ENCODE measurements at regions not wholly inside any gene's neighbourhood (a gene's known extent, or its start where the extent isn't known, plus 50 kb on each side); places are given as distances from the start of the nearest gene placed in this dataset.
"Not testable (repeated sequence)": the region's sequence is repeated elsewhere in the genome, so short reads cannot be mapped to it uniquely, and the experiment has no call there.

- not testable (repeated sequence) for TF ChIP-seq POLR2A (IDR thresholded peaks at IDR 0.05; ENCODE audit: low read depth, low read length); POLR2AphosphoS5 (IDR thresholded peaks at IDR 0.05; ENCODE audit: insufficient read depth, low read depth, low read length); EZH2 (IDR thresholded peaks at IDR 0.05; ENCODE audit: borderline replicate concordance, low read depth, low read length, severe bottlenecking); GATA2 (IDR thresholded peaks at IDR 0.05; ENCODE audit: insufficient read depth, insufficient read length, low read depth, low read length); MYC (IDR thresholded peaks at IDR 0.05; ENCODE audit: low read depth, low read length); JUN (IDR thresholded peaks at IDR 0.05; ENCODE audit: borderline replicate concordance, insufficient read depth, insufficient read length, low read depth); FOS (IDR thresholded peaks at IDR 0.05; ENCODE audit: borderline replicate concordance, insufficient read depth, low read length)
- TF ChIP-seq, protein P1, sequence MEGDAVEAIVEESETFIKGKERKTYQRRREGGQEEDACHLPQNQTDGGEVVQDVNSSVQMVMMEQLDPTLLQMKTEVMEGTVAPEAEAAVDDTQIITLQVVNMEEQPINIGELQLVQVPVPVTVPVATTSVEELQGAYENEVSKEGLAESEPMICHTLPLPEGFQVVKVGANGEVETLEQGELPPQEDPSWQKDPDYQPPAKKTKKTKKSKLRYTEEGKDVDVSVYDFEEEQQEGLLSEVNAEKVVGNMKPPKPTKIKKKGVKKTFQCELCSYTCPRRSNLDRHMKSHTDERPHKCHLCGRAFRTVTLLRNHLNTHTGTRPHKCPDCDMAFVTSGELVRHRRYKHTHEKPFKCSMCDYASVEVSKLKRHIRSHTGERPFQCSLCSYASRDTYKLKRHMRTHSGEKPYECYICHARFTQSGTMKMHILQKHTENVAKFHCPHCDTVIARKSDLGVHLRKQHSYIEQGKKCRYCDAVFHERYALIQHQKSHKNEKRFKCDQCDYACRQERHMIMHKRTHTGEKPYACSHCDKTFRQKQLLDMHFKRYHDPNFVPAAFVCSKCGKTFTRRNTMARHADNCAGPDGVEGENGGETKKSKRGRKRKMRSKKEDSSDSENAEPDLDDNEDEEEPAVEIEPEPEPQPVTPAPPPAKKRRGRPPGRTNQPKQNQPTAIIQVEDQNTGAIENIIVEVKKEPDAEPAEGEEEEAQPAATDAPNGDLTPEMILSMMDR (IDR thresholded peaks at IDR 0.05; ENCODE audit: extremely low read depth in 1 of 2, insufficient read depth in 1 of 2, low read depth in 1 of 2, low read length in 2 of 2): not testable (repeated sequence)
- TF ChIP-seq, protein P2, sequence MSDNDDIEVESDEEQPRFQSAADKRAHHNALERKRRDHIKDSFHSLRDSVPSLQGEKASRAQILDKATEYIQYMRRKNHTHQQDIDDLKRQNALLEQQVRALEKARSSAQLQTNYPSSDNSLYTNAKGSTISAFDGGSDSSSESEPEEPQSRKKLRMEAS (IDR thresholded peaks at IDR 0.05; ENCODE audit: insufficient read depth, insufficient read length): not testable (repeated sequence)
Measured at GRCh38 chr18:41865796-41866195, 89.2 kb upstream of the PIK3C3 start.

Data from endothelial cell of umbilical vein (primary cell).